ENCODE measurements at regions not wholly inside any gene's neighbourhood (a gene's known extent, or its start where the extent isn't known, plus 50 kb on each side); places are given as distances from the start of the nearest gene placed in this dataset.

DNA sequence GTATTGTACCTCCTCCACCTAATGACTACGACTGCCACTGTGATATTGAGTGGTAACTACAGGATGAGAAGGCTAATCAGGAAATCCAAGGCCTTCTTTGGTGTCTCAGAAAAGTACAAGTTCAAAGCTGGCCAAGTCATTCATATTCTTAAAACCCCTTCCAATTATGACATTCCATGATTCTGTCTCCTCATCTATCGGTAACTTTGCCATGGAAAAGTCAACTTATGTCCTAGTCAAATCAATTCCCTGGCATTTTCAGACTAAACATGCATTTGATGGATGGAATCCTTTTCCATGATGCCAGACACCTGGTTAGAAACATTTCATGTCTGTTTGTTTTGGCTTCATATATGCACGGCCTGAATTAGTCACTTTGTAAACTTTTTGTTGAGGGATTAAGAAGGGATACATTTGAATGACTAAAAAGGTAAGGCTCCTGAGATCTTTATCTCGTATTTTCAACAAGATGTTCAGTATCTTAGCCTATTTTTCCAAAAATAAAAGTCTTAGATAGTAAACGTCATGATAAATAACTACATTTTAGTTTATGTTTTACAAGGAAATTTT is 186.5 kb downstream of the NHLRC3 start:
- Histone ChIP-seq H3K27me3 (no peaks in the 10 kb centered on the region), H3K36me3 (no peaks in the 10 kb centered on the region), H3K4me3 (no peak overlapping the region), H3K9me3 (no peaks in the 10 kb centered on the region), H3K27ac (no peak overlapping the region), H3K4me1 (no peaks in the 10 kb centered on the region)
- no peak for DNase-seq
- no peak for TF ChIP-seq POLR2A (IDR thresholded peaks at IDR 0.05)
- TF ChIP-seq, protein P1, sequence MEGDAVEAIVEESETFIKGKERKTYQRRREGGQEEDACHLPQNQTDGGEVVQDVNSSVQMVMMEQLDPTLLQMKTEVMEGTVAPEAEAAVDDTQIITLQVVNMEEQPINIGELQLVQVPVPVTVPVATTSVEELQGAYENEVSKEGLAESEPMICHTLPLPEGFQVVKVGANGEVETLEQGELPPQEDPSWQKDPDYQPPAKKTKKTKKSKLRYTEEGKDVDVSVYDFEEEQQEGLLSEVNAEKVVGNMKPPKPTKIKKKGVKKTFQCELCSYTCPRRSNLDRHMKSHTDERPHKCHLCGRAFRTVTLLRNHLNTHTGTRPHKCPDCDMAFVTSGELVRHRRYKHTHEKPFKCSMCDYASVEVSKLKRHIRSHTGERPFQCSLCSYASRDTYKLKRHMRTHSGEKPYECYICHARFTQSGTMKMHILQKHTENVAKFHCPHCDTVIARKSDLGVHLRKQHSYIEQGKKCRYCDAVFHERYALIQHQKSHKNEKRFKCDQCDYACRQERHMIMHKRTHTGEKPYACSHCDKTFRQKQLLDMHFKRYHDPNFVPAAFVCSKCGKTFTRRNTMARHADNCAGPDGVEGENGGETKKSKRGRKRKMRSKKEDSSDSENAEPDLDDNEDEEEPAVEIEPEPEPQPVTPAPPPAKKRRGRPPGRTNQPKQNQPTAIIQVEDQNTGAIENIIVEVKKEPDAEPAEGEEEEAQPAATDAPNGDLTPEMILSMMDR (IDR thresholded peaks at IDR 0.05) = no peak

DNA sequence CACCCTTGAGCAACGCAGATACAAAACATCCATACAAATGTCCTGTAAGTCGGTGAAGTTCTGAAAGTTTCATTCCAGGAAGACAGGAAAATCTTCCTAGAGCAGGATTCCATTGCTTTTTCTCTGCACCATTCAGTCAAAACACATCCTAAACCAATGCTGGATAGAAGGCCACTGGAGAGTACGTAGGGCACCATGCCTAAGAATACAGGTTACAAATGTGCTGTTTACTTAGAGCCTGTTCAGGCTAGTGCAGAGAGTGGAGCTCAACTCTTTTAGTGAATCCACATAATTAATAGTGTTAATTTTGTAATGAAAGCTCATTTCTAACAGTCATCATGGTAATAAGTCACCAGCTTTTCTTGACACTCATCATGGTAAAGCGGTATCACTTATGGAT is 187.6 kb downstream of the NHLRC3 start:
- Histone ChIP-seq H3K9me3 (no peaks in the 10 kb centered on the region), H3K27me3 (no peaks in the 10 kb centered on the region), H3K4me1 (no peaks in the 10 kb centered on the region), H3K36me3 (no peaks in the 10 kb centered on the region), H3K27ac (no peak overlapping the region), H3K4me3 (no peak overlapping the region)
- no peak for DNase-seq
- no peak for TF ChIP-seq POLR2A (IDR thresholded peaks at IDR 0.05)
- TF ChIP-seq, protein P1 (IDR thresholded peaks at IDR 0.05) = no peak

DNA sequence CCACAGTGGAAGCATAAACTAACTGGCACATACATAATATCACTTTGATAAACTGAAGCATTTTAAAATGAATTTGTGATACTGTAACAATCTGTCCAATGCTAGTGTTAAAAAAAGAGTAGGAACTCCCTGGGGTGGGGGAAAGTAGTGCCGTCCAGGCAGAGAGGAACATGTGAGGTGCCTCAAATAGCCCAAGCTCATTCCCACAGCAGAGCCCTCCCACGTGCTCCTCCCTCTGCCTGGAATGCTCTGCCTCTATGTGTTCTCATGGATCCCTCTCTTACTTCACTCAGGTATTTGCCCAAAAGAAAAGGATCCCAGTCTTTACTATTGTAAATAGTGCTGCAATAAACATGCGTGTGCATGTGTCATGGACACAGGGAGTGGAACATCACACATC is 188.1 kb downstream of the NHLRC3 start:
- Histone ChIP-seq H3K27me3 (no peaks in the 10 kb centered on the region), H3K4me3 (no peak overlapping the region), H3K36me3 (no peaks in the 10 kb centered on the region), H3K4me1 (no peaks in the 10 kb centered on the region), H3K9me3 (no peaks in the 10 kb centered on the region), H3K27ac (no peak overlapping the region)
- no peak for DNase-seq
- TF ChIP-seq, protein P1 (IDR thresholded peaks at IDR 0.05) = no peak
- no peak for TF ChIP-seq POLR2A (IDR thresholded peaks at IDR 0.05)

DNA sequence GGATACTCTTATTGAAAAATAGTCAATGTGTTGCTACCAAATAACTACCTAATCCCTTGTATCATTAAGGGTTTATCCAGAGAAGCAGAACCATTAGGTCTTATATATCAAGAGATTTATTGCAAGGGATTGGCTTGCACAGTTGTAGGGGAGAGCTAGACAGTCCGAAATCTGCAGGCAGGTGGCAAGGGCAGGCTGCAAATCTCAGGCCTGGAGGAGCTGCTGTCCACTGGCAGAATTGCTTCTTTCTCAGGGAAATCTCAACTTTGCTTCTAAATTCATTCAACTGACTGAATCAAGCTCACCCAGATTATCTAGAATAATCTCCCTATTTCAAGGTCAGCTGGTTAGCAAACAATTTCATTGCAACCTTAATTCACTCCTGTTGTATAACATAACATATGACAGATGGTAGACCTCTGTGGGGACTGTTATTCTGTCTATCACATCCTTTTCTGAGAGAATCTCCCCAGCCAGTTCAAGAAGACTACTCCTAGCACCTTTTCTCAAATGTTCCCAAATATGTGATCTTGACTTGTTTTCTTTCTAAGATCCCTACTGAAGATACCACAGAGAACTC is 194.2 kb downstream of the NHLRC3 start:
- Histone ChIP-seq H3K4me1 (no peaks in the 10 kb centered on the region), H3K36me3 (no peaks in the 10 kb centered on the region), H3K27me3 (no peaks in the 10 kb centered on the region), H3K27ac (no peak overlapping the region), H3K9me3 (no peaks in the 10 kb centered on the region), H3K4me3 (no peak overlapping the region)
- TF ChIP-seq, protein P1 (IDR thresholded peaks at IDR 0.05) = no peak
- TF ChIP-seq POLR2A (IDR thresholded peaks at IDR 0.05) = no peak
- DNase-seq = no peak

DNA sequence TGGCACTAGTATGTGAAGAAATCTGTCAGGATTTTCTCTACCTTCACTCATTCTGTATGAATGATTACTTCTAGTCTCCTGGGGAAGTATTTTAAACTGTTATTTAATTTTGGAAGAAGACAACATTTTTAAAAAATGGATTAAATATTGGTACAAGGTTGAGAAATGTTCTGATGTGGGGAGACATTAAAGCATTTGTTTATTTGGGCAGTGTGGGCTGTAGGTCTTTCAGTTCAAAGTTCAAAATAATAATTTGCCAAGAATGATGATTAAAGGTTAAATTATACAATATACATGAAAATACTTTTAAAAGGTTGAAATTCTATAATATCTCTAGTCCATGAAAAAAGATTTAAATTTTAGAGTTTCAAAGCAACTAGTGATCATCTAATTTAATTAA is 194.7 kb downstream of the NHLRC3 start:
- no peaks in the 10 kb centered on the region for H3K36me3 ChIP-seq
- no peaks in the 10 kb centered on the region for H3K4me1 ChIP-seq
- no peak overlapping the region for H3K27ac ChIP-seq
- H3K27me3 ChIP-seq = no peaks in the 10 kb centered on the region
- H3K9me3 ChIP-seq = no peaks in the 10 kb centered on the region
- no peak for DNase-seq
- H3K4me3 ChIP-seq = no peak overlapping the region
- TF ChIP-seq POLR2A (IDR thresholded peaks at IDR 0.05) = no peak
- TF ChIP-seq, protein P1 (IDR thresholded peaks at IDR 0.05) = no peak

DNA sequence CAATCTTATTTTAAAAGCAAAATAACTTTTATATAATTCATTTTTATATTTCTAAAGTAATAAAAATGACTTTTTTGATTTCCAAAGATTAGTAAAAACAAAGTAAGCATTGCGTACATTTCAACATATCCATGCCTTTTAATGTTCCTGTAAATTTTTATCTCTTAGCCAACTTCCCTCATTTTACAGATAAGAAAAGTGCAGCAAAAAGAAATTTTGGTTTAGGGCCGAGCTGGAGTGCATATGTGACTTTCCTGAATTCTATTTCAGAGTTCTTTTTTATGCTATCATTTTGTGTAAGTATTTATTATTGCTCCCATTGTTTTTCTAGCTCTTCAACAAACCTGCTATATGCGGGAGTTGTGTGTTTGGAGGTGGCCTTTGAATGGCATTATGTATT is 195.3 kb downstream of the NHLRC3 start:
- Histone ChIP-seq H3K4me3 (no peak overlapping the region), H3K36me3 (no peaks in the 10 kb centered on the region), H3K9me3 (no peaks in the 10 kb centered on the region), H3K27ac (no peak overlapping the region), H3K27me3 (no peaks in the 10 kb centered on the region), H3K4me1 (no peaks in the 10 kb centered on the region)
- DNase-seq = no peak
- no peak for TF ChIP-seq POLR2A (IDR thresholded peaks at IDR 0.05)
- TF ChIP-seq, protein P1 (IDR thresholded peaks at IDR 0.05) = no peak

Data from Peyer's patch (tissue), 4 donors.